Endothelial cell of umbilical vein (primary cell): ENCODE measurements at regions not wholly inside any gene's neighbourhood (a gene's known extent, or its start where the extent isn't known, plus 50 kb on each side); places are given as distances from the start of the nearest gene placed in this dataset.

ENCODE experiments used
- BruUV-seq: library from RNA; stranded (reverse); fragments of 400-500 nt; replicated peaks from 2 replicates; lab custom pipeline; 2021; lab: Mats Ljungman, UMichigan
- CTCF ChIA-PET: fragments of 300-600, 350-600 bp; sonication (Branson Sonifier 250); formaldehyde crosslinking; loops from one replicate; lab custom pipeline; 2021; ENCODE audit warnings: antibody characterized with exemption, inconsistent platforms; lab: Charles Lee
- POLR2A ChIA-PET: fragments of 300-600, 350-600 bp; sonication (Branson Sonifier 250); formaldehyde crosslinking; loops from one replicate; lab custom pipeline; 2021; ENCODE audit warnings: antibody characterized with exemption, inconsistent platforms; lab: Charles Lee
- DNase-seq: peaks from one replicate; pipeline ENCODE4 v3.0.0-alpha.2; 2011; ENCODE audit warnings: low read depth, low spot score
- FAIRE-seq: peaks from 2 replicates; lab custom pipeline; 2011; peaks lifted over from hg19 to GRCh38; lab: Jason Lieb, UNC
- H2AFZ ChIP-seq: 2 replicates; pipeline ENCODE4 v1.6.0; 2012; ENCODE audit warnings: low read depth, low read length, control low read depth, inconsistent platforms
- H3K27ac ChIP-seq: 2 replicates; pipeline ENCODE4 v1.5.1; 2011; ENCODE audit warnings: low read depth, mild to moderate bottlenecking, control low read depth, low read length, moderate library complexity; ENCODE audit not compliant: insufficient read depth
- H3K27me3 ChIP-seq, 2 experiments: 2 replicates each; pipeline versions ENCODE4 v1.6.0 to v1.6.1; 2011; ENCODE audit warnings: low read length in 2 of 2, mixed read lengths in 1 of 2; ENCODE audit not compliant: control insufficient read depth in 2 of 2, insufficient read depth in 2 of 2
- H3K36me3 ChIP-seq, 2 experiments: 2 replicates in 1 of 2; 3 replicates in 1 of 2; pipeline ENCODE4 v1.5.1; 2011; ENCODE audit warnings: low read length in 2 of 2, mild to moderate bottlenecking in 1 of 2, moderate library complexity in 1 of 2; ENCODE audit not compliant: control insufficient read depth in 2 of 2, insufficient read depth in 2 of 2; ENCODE audit errors: extremely low read depth in 1 of 2
- H3K4me1 ChIP-seq: 3 replicates; pipeline ENCODE4 v1.5.1; 2011; ENCODE audit warnings: mild to moderate bottlenecking, low read length; ENCODE audit not compliant: control insufficient read depth, insufficient read depth; ENCODE audit errors: extremely low read depth
- H3K4me2 ChIP-seq: 2 replicates; pipeline ENCODE4 v1.6.1; 2011; ENCODE audit warnings: low read length, control low read depth, mixed read lengths; ENCODE audit not compliant: insufficient read depth
- H3K4me3 ChIP-seq, 3 experiments: fragments of 200-600 bp in 1 of 3; sonication (generic), shearing (Covaris generic) in 1 of 3; replicated peaks in 1 of 3; 2 replicates each; pipeline ENCODE4 v1.5.1; 2011 to 2016; ENCODE audit warnings: control low read depth in 3 of 3, low read length in 3 of 3, mild to moderate bottlenecking in 2 of 3, inconsistent platforms in 1 of 3, low read depth in 1 of 3, moderate library complexity in 1 of 3; ENCODE audit not compliant: insufficient read depth in 1 of 3
- H3K79me2 ChIP-seq: 2 replicates; pipeline ENCODE4 v1.6.0; 2012; ENCODE audit warnings: low read length, inconsistent platforms; ENCODE audit not compliant: control insufficient read depth, insufficient read depth
- H3K9ac ChIP-seq: replicated peaks from 2 replicates; pipeline ENCODE3; 2011; ENCODE audit warnings: low read length, control low read depth; ENCODE audit not compliant: insufficient read depth; ENCODE audit errors: extremely low read depth
- H3K9me1 ChIP-seq: replicated peaks from 3 replicates; pipeline ENCODE4 v1.6.0; 2011; ENCODE audit warnings: mild to moderate bottlenecking, low read length; ENCODE audit not compliant: control insufficient read depth, insufficient read depth; ENCODE audit errors: extremely low read depth
- H3K9me3 ChIP-seq: replicated peaks from 2 replicates; pipeline ENCODE4 v1.5.1; 2012; ENCODE audit warnings: low read length, inconsistent platforms; ENCODE audit not compliant: control insufficient read depth, insufficient read depth
- H4K20me1 ChIP-seq: replicated peaks from 2 replicates; pipeline ENCODE3; 2011; ENCODE audit warnings: mild to moderate bottlenecking, low read length; ENCODE audit not compliant: control insufficient read depth, insufficient read depth; ENCODE audit errors: extremely low read depth
- CTCF ChIP-seq, 2 donors: IDR thresholded peaks; 1 replicate in 1 of 2; 2 replicates in 1 of 2; pipeline ENCODE4 v1.5.1; 2011; ENCODE audit warnings: low read length in 2 of 2, mild to moderate bottlenecking in 2 of 2, moderate library complexity in 2 of 2, control low read depth in 1 of 2, inconsistent platforms in 1 of 2, low read depth in 1 of 2; ENCODE audit not compliant: insufficient read depth in 1 of 2; ENCODE audit errors: extremely low read depth in 1 of 2
- EZH2 ChIP-seq: IDR thresholded peaks from 2 replicates; pipeline ENCODE4 v1.6.1; 2012; ENCODE audit warnings: borderline replicate concordance, low read depth, mild to moderate bottlenecking, moderate library complexity, low read length, inconsistent platforms; ENCODE audit not compliant: severe bottlenecking
- FOS ChIP-seq: IDR thresholded peaks from 2 replicates; pipeline ENCODE4 v1.6.1; 2011; ENCODE audit warnings: mild to moderate bottlenecking, low read length, moderate library complexity, borderline replicate concordance; ENCODE audit not compliant: insufficient read depth
- GATA2 ChIP-seq: IDR thresholded peaks from 2 replicates; pipeline ENCODE4 v1.7.0; 2011; ENCODE audit warnings: low read depth, mild to moderate bottlenecking, moderate library complexity, mixed read lengths, low read length; ENCODE audit not compliant: insufficient read length, insufficient read depth
- JUN ChIP-seq: IDR thresholded peaks from 2 replicates; pipeline ENCODE4 v1.6.1; 2011; ENCODE audit warnings: borderline replicate concordance, low read depth; ENCODE audit not compliant: insufficient read length, insufficient read depth
- MYC ChIP-seq: IDR thresholded peaks from one replicate; pipeline ENCODE4 v1.6.1; 2011; ENCODE audit warnings: mild to moderate bottlenecking, low read depth, low read length
- POLR2A ChIP-seq: IDR thresholded peaks from 2 replicates; pipeline ENCODE4 v1.6.1; 2012; ENCODE audit warnings: low read depth, mild to moderate bottlenecking, control low read depth, low read length
- POLR2AphosphoS5 ChIP-seq: IDR thresholded peaks from 2 replicates; pipeline ENCODE4 v1.6.1; 2012; ENCODE audit warnings: low read depth, mild to moderate bottlenecking, control low read depth, low read length, moderate library complexity; ENCODE audit not compliant: insufficient read depth
- dilution Hi-C: fragments of 300-500 bp; cut with MboI; formaldehyde crosslinking; loops from one replicate; pipeline ENCODE4 v1.15.0; 2019; ENCODE audit warnings: low sequenced_read_pairs; ENCODE audit not compliant: extremely low pct_ligation_motif_present
- intact Hi-C: fragments of 100-400 bp; cut with micrococcal nuclease; formaldehyde crosslinking; loops from one replicate; pipeline ENCODE4 v1.10.0; 2022
- TF ChIP-seq, protein P1 (sequence below): IDR thresholded peaks from 2 replicates; pipeline ENCODE4 v1.6.1; 2011; ENCODE audit not compliant: insufficient read depth, insufficient read length

DNA sequence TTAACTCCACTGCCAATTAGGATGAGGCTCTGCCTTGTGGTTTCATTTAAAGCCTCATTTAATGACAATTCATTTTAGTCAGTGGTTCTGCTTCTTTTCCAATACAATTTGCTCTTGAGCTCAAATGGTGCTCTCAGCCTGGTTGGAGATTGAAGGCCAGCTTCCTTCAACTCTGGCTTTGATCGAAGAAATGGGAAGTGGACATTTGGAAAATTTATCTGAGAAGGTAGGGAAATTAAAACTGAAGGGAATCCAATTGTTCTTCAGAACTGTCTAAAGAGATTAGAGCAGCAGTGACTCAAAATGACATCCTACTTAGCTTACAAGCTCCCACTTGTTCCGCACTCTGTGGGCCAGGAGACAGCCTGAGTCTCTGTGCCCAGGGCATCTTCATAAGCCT, 206.8 kb downstream of the SMARCA1 start:
- H3K27me3 ChIP-seq: no peaks in the 10 kb centered on the region
- no peak overlapping the region for H3K27ac ChIP-seq
- ChIA-PET POLR2A (no interaction called here), CTCF (no interaction called here)
- TF ChIP-seq POLR2AphosphoS5 (no peak), JUN (no peak), EZH2 (no peak), POLR2A (no peak), CTCF (IDR thresholded peaks at IDR 0.05; ENCODE audit: extremely low read depth in 1 of 2, insufficient read depth in 1 of 2, low read depth in 1 of 2, low read length in 2 of 2) (no peak), MYC (no peak), FOS (no peak), GATA2 (no peak)
- TF ChIP-seq, protein P1, sequence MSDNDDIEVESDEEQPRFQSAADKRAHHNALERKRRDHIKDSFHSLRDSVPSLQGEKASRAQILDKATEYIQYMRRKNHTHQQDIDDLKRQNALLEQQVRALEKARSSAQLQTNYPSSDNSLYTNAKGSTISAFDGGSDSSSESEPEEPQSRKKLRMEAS: no peak
- no peaks in the 10 kb centered on the region for H3K9me3 ChIP-seq
- no peaks in the 10 kb centered on the region for H3K36me3 ChIP-seq
- dilution Hi-C loops (no loop called here), intact Hi-C loops (no loop called here)
- H3K9ac ChIP-seq: no peak overlapping the region
- no peak overlapping the region for H3K4me3 ChIP-seq
- BruUV-seq: no TSS peak
- no peaks in the 10 kb centered on the region for H3K9me1 ChIP-seq
- DNase-seq (no peak), FAIRE-seq (no peak)
- H2AFZ ChIP-seq: no peak overlapping the region
- H3K4me2 ChIP-seq: no peak overlapping the region
- H4K20me1 ChIP-seq: no peaks in the 10 kb centered on the region
- H3K4me1 ChIP-seq: no peaks in the 10 kb centered on the region
- H3K79me2 ChIP-seq: no peaks in the 10 kb centered on the region
